ENCODE measurements at regions not wholly inside any gene's neighbourhood (a gene's known extent, or its start where the extent isn't known, plus 50 kb on each side); places are given as distances from the start of the nearest gene placed in this dataset.

GRCh38 chr3:168736202-168736601, 640.5 kb upstream of the GOLIM4 start:
- H3K36me3 ChIP-seq (ENCODE audit: control insufficient read depth in 4 of 4, insufficient read depth in 4 of 4, low read length in 4 of 4): no peaks in the 10 kb centered on the region
- H3K27ac ChIP-seq (ENCODE audit: low read depth in 1 of 2, low read length in 1 of 2): no peak overlapping the region
- peaks cover 0 to 6% (median 0%) of the 10 kb centered on the region in 4 donors for H3K9me3 ChIP-seq (ENCODE audit: control insufficient read depth in 4 of 4, insufficient read depth in 3 of 4, low read length in 3 of 4)
- no peaks in the 10 kb centered on the region for H3K4me1 ChIP-seq (ENCODE audit: control insufficient read depth in 5 of 5, insufficient read depth in 5 of 5, low read length in 5 of 5)
- no peak overlapping the region for H3K4me3 ChIP-seq
- TF ChIP-seq CTCF (IDR thresholded peaks at IDR 0.05; ENCODE audit: control extremely low read depth, extremely low read depth): no peak
- WGBS, 2 donors: 76 to 78% methylated on average over 2 of the region's 2 CpGs
- DNase-seq (no peak), ATAC-seq (ENCODE audit: insufficient read depth, low FRiP score) (no peak)
- H3K9ac ChIP-seq (ENCODE audit: insufficient read depth in 1 of 2, low read length in 2 of 2): no peak overlapping the region
- no peaks in the 10 kb centered on the region for H3K27me3 ChIP-seq (ENCODE audit: control insufficient read depth in 3 of 3, insufficient read depth in 3 of 3, low read length in 2 of 3)

GRCh38 chr3:168730073-168730472, 634.3 kb upstream of the GOLIM4 start:
- Histone ChIP-seq H3K27ac (ENCODE audit: low read depth in 1 of 2, low read length in 1 of 2) (no peak overlapping the region), H3K9ac (ENCODE audit: insufficient read depth in 1 of 2, low read length in 2 of 2) (no peak overlapping the region), H3K27me3 (ENCODE audit: control insufficient read depth in 3 of 3, insufficient read depth in 3 of 3, low read length in 2 of 3) (no peaks in the 10 kb centered on the region), H3K9me3 (ENCODE audit: control insufficient read depth in 4 of 4, insufficient read depth in 3 of 4, low read length in 3 of 4) (peaks cover 0 to 6% (median 3%) of the 10 kb centered on the region in 4 donors), H3K36me3 (ENCODE audit: control insufficient read depth in 4 of 4, insufficient read depth in 4 of 4, low read length in 4 of 4) (no peaks in the 10 kb centered on the region), H3K4me1 (ENCODE audit: control insufficient read depth in 5 of 5, insufficient read depth in 5 of 5, low read length in 5 of 5) (no peaks in the 10 kb centered on the region), H3K4me3 (no peak overlapping the region)
- no peak for ATAC-seq (ENCODE audit: insufficient read depth, low FRiP score)
- WGBS, 2 donors: 63 to 66% methylated on average over 3 of the region's 3 CpGs
- no peak for TF ChIP-seq CTCF (IDR thresholded peaks at IDR 0.05; ENCODE audit: control extremely low read depth, extremely low read depth)
- DNase-seq: no peak

- ATAC-seq (ENCODE audit: insufficient read depth, low FRiP score) (no peak), DNase-seq (no peak)
- Histone ChIP-seq H3K4me3 (no peak overlapping the region), H3K9ac (ENCODE audit: insufficient read depth in 1 of 2, low read length in 2 of 2) (no peak overlapping the region), H3K9me3 (ENCODE audit: control insufficient read depth in 4 of 4, insufficient read depth in 3 of 4, low read length in 3 of 4) (no peaks in the 10 kb centered on the region), H3K36me3 (ENCODE audit: control insufficient read depth in 4 of 4, insufficient read depth in 4 of 4, low read length in 4 of 4) (no peaks in the 10 kb centered on the region), H3K27me3 (ENCODE audit: control insufficient read depth in 3 of 3, insufficient read depth in 3 of 3, low read length in 2 of 3) (no peaks in the 10 kb centered on the region), H3K4me1 (ENCODE audit: control insufficient read depth in 5 of 5, insufficient read depth in 5 of 5, low read length in 5 of 5) (no peaks in the 10 kb centered on the region), H3K27ac (ENCODE audit: low read depth in 1 of 2, low read length in 1 of 2) (no peak overlapping the region)
- no peak for TF ChIP-seq CTCF (IDR thresholded peaks at IDR 0.05; ENCODE audit: control extremely low read depth, extremely low read depth)
These were observed 626.4 kb upstream of the GOLIM4 start for GRCh38 chr3:168722091-168722490.

- TF ChIP-seq CTCF (IDR thresholded peaks at IDR 0.05; ENCODE audit: control extremely low read depth, extremely low read depth): no peak
- H3K27me3 ChIP-seq (ENCODE audit: control insufficient read depth in 3 of 3, insufficient read depth in 3 of 3, low read length in 2 of 3): no peaks in the 10 kb centered on the region
- no peaks in the 10 kb centered on the region for H3K36me3 ChIP-seq (ENCODE audit: control insufficient read depth in 4 of 4, insufficient read depth in 4 of 4, low read length in 4 of 4)
- no peaks in the 10 kb centered on the region for H3K9me3 ChIP-seq (ENCODE audit: control insufficient read depth in 4 of 4, insufficient read depth in 3 of 4, low read length in 3 of 4)
- 40 to 57% methylated on average over 1 of the region's 1 CpG for WGBS, 2 donors
- no peak overlapping the region for H3K9ac ChIP-seq (ENCODE audit: insufficient read depth in 1 of 2, low read length in 2 of 2)
- no peak overlapping the region for H3K4me3 ChIP-seq
- DNase-seq (no peak), ATAC-seq (ENCODE audit: insufficient read depth, low FRiP score) (no peak)
- H3K27ac ChIP-seq (ENCODE audit: low read depth in 1 of 2, low read length in 1 of 2): no peak overlapping the region
- H3K4me1 ChIP-seq (ENCODE audit: control insufficient read depth in 5 of 5, insufficient read depth in 5 of 5, low read length in 5 of 5): no peaks in the 10 kb centered on the region
These were observed 619.0 kb upstream of the GOLIM4 start for GRCh38 chr3:168714609-168715240.
